ENCODE measurements at regions not wholly inside any gene's neighbourhood (a gene's known extent, or its start where the extent isn't known, plus 50 kb on each side); places are given as distances from the start of the nearest gene placed in this dataset.

DNA sequence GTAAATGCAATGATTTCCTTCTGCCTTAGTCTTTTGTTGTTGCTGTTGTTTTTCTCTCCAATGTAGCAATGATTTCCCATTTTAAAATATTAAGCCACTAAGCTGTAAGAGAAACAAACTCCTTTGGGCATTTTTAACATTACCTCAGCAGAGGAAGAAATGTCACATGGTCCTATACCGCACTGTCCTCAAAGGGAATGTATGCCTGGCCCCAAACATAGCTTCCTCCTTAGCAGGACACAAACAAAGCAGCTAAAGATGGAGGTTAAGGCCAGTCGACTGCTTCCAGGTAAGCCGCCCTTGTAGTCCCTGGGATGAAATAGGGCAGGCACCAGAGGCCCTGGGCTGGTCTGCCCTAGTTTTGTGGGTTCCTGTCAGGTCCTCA is 249.0 kb downstream of the TSHZ3 start:
- ATAC-seq (no peak), DNase-seq (no peak)
- intact Hi-C loops (cut with micrococcal nuclease): no loop called here

- DNase-seq (no peak), ATAC-seq (no peak)
- intact Hi-C loops (cut with micrococcal nuclease): no loop called here
Measured at GRCh38 chr19:31099515-31100205, 249.6 kb downstream of the TSHZ3 start.

DNA sequence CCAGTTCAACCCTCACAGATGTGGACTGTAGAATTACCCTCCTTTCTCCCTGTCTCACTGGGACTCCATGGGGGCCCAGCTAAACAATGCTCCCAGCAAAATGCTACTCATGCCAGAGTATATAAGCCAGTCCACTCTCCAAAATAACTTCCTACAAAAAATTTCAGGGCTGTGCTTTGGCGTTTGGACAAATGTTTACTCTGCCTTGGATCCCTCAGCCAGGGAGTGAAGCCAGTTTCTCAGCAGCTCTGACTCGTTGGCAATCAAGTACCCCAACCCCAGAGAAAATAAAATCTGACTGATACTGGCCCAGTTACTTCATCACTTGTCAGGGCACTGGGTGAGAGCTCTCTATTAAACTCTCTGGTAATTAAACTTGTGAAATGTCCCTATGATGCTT is 250.4 kb downstream of the TSHZ3 start:
- intact Hi-C loops (cut with micrococcal nuclease): no loop called here
- no peak for ATAC-seq
- DNase-seq: no peak

- no peak for ATAC-seq
- intact Hi-C loops (cut with micrococcal nuclease): no loop called here
- DNase-seq: no peak
Measured at GRCh38 chr19:31096935-31097545, 252.2 kb downstream of the TSHZ3 start.

DNA sequence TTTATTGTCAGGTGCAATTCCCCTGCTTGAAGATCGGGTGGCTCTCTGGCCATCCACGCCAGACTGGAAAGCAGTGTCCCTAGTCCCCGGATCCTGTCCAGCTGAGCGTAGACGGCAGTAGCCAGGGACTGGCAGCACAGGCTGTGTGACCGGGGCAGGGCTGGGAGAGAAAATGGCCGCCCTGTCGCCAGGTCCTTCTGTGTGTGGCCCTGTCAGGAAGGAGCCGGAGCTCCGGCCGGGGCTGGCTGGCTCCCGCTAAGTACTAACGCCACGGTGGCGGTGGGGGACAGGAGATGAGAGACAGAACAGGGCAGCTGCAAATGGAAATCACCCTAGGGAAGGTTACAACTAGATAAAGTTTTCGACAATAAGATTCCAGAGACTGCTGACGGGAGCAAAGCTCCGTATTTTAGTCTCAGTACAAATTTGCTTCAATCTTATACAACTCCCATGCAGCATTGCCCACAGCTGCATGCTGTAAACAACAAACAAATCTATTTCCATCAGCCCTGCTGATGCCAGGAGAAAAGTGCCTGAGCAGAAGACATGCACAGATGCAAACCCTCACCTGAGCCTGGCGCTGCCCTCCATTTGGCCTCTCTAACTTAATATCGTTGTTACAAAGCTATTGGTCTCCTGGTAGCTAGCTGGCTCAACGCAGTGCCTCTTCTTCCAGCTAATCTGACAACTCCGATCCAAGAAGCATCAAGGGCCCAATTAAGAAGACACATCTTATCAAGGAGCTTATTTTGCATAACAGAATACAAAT is 253.0 kb downstream of the TSHZ3 start:
- DNase-seq: peak; percentile 40
- intact Hi-C loops (cut with micrococcal nuclease): no loop called here
- ATAC-seq: peak; percentile 25

DNA sequence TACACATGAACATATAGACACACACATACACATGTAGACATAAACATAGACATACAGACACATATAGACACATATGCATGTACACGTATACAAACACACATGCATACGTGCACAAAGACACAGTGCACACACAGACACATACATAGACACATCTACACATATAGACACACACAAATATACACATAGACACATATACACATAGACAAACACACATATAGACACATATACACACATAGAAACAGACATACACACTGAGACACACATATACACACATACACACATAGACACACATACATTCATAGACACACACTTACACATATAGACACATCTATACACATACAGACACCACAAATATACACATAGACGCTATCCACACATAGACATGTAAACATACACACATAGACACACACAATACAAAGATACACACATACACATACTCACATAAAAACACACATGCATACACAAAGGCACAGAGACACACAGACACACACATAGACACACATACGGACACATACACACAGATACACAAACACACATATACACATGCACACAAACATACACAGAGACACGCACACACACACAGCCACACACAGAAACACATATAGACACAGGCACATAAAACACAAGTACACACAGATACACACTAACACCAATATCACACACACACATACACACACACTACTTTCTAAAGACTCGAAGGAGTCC is 254.0 kb downstream of the TSHZ3 start:
- intact Hi-C loops (cut with micrococcal nuclease): no loop called here
- DNase-seq (no peak), ATAC-seq (no peak)

- peak; percentile 86 for ATAC-seq
- no peak for DNase-seq
- intact Hi-C loops (cut with micrococcal nuclease): no loop called here
Measured at GRCh38 chr19:31092274-31092673, 257.0 kb downstream of the TSHZ3 start.

- DNase-seq: no peak
- intact Hi-C loops (cut with micrococcal nuclease): no loop called here
- ATAC-seq: no peak
Measured at GRCh38 chr19:31089681-31090080, 259.6 kb downstream of the TSHZ3 start.

DNA sequence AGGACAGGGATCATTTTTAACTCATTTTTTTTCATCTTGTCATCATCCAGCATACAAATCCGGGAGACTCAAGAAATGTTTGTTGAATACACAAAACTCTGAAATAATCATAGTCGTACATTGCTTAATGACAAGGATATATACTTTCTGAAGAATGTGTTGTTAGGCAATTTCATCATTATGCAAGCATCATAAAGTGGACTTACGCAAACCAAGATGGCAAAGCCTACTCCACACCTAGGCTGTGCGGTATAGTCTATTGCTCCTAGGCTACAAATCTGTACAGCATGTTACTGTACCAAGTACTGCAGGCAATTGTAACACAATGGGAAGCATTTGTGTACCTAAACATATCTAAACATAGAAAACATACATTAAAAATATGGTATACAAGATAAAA is 264.1 kb downstream of the TSHZ3 start:
- intact Hi-C loops (cut with micrococcal nuclease): no loop called here

DNA sequence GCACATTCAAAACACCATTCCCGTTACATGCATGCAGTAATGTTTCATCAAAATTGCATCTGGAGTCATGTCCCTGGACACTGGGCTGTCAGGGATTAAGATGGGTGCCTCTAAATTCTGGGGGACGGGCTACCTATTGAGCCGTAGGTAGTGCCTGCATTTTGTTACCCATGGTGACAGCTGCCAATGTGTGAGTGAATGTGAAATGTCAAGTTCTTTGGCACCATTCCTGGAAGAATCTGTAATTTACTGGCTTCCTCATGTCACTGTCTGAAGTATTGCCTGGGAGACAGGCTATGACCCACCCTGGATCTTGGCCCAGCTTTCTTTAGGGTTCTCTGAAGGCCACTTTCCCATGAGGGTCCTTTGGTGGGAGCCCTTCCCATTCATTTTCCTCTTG is 266.1 kb downstream of the TSHZ3 start:
- intact Hi-C loops (cut with micrococcal nuclease): no loop called here
- ATAC-seq (peak; percentile 78), DNase-seq (no peak)

More for the DNA sequence above, 264.1 kb downstream of the TSHZ3 start:
- ATAC-seq: no peak
- DNase-seq: no peak

DNA sequence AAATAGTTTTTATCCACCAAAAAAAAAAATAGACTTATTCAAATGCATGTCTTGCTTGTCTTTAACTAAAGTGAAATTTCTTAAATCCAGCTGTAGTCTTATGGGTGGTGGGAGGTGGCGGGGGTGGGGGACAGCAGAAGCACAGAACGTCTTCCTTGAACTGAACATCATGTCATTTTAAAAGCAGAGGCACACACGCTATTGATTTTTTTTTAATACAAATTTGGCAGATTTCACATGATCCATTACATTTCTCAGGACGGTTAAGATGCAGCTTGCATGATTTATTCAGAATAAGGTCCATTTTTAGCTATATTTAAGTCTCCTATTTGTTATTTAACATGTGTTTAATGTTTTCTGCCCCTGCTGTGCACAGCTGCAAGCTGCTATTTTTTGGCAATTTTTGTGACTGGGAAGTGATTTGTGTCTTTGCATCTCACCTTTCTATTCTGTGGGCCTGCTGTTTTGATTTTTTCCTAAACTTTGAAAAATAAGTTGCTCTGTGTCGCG is 274.0 kb downstream of the TSHZ3 start:
- ATAC-seq: no peak
- intact Hi-C loops (cut with micrococcal nuclease): no loop called here
- no peak for DNase-seq

- intact Hi-C loops (cut with micrococcal nuclease): no loop called here
- ATAC-seq (no peak), DNase-seq (no peak)
Measured at GRCh38 chr19:31074199-31075125, 274.8 kb downstream of the TSHZ3 start.

DNA sequence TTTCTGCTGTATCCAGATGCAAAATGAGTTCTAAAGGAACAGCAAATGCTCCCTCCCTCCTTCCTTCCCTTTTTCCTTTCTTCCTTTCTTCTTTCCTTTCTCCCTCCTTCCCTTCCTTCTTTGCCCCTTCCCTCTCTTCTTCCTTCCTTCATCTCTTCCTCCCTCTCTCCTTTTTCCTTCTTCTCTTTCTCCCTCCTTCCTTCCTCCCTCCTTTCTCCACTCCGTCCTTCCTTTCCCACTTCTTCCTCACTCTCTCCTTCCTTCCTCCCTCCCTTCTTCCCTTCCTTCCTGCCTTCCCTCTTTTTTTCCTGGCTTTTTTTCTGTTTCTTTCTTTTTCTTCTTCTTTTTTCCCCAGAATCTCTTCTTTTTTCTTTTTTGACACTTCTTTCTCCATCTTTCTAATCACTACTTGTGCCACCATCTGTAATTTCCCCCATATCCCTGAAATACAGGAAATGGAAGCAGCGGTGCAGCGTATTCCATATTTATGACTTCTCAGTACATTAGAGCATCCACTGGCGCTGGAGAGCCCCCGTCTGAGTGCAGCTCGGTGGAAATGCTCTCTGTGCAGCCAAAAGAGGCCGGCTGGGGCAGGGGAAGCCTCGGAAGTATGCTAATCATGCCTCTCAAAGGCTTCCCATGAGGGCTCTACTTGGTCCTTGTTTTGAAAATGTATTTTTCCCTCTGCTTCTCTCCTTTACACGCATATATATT is 275.6 kb downstream of the TSHZ3 start:
- DNase-seq (no peak), ATAC-seq (no peak)
- intact Hi-C loops (cut with micrococcal nuclease): no loop called here

- ATAC-seq (no peak), DNase-seq (no peak)
- intact Hi-C loops (cut with micrococcal nuclease): no loop called here
Measured at GRCh38 chr19:31072451-31072850, 276.8 kb downstream of the TSHZ3 start.

DNA sequence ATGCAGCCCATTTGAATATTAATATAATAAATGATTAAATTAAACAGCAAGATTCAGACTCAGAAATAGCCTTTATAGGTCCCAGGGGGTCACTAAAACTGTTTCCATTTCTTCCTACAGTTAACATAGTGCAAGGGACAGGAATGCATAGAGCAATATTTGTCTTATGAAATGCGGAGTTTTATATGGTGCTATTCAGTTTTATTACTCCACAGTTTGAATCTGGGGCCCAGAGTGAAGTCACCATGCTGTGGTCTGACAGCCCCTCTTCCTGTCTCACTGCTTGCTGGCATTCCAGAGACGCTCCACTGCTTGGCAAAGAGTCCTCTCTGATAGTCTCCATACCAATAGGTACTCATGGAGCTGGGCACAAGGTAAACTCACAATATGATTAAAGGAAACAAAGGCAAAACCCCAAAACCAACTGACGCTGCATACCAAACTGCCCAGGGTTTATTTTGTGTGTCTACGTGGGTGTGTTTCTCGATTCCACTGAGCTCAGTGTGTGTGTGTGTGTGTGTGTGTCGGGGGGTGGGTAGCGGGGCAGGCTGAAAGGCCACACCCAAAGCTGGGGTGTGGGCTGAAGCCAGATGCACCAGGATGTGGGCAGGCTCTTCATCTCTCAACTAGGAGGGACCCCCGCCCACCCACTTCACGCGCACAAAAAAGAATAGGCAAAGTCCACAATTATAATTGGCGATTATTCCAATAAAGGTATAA is 277.9 kb downstream of the TSHZ3 start:
- no peak for DNase-seq
- intact Hi-C loops (cut with micrococcal nuclease): no loop called here
- no peak for ATAC-seq

DNA sequence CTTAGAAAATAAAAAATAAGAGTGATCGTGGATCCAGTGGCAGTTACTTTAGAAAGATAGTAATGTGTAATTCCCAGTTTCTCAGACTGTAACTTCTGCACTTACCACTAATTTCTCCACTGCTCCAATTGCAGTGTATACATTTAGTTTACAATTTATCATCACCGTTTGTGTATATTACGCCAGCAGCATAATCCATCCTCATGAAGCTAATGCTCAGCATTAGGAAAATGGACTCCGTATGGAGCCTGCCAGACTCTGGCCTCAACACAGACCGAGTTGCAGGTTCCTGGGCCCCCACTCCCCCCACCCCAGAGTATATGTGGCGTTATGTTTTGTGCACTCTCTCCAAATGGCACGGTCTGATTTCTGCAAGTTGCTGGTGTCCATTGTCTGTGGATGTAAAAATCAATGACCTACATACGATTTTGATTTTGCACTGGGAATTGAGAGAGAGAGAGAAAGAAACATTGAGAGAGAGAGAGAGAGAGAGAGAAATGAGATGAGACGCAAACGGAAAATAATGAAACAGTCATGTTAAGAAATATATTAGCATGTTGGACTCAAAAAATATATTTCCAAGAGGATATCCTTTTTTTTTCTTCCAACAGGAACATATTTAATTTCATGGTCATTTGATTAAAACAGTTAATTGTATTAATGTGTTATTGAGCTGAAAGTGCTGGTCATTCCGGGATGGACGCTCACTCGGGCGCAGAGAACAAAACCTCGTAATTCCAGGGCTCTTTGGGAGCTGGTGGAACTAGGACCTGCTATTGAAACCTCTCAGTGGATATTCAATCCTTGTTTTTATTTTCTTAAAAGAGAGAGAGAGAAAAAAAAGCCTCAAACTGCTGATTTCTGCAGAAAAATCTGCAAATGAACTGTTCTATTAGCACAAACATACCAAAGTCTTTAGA is 278.8 kb downstream of the TSHZ3 start:
- ATAC-seq (no peak), DNase-seq (no peak)
- intact Hi-C loops (cut with micrococcal nuclease): no loop called here

- ATAC-seq (no peak), DNase-seq (no peak)
- intact Hi-C loops (cut with micrococcal nuclease): no loop called here
Measured at GRCh38 chr19:31068268-31068667, 281.0 kb downstream of the TSHZ3 start.

Data from left ventricle myocardium superior (tissue), 1 donor.